Suprapubic skin (tissue), 4 donors: ENCODE measurements at regions not wholly inside any gene's neighbourhood (a gene's known extent, or its start where the extent isn't known, plus 50 kb on each side); places are given as distances from the start of the nearest gene placed in this dataset.
"Not testable (repeated sequence)": the region's sequence is repeated elsewhere in the genome, so short reads cannot be mapped to it uniquely, and the experiment has no call there.

Experiments used
- DNase-seq, 2 donors: peaks; one replicate each; pipeline ENCODE4 v3.0.0-alpha.2; 2019; ENCODE audit warnings: low spot score in 2 of 2
- H3K27ac ChIP-seq: fragments of 200-600 bp; sonication (generic); one replicate; pipeline ENCODE4 v1.5.1; 2019
- H3K27me3 ChIP-seq: fragments of 200-600 bp; sonication (generic); one replicate; pipeline ENCODE4 v1.5.1; 2019
- H3K36me3 ChIP-seq: fragments of 200-600 bp; sonication (generic); one replicate; pipeline ENCODE4 v1.5.1; 2019
- H3K4me1 ChIP-seq: fragments of 200-600 bp; sonication (generic); one replicate; pipeline ENCODE4 v1.5.1; 2019
- H3K4me3 ChIP-seq: fragments of 200-600 bp; sonication (generic); one replicate; pipeline ENCODE4 v1.5.1; 2019; ENCODE audit warnings: mild to moderate bottlenecking
- H3K9me3 ChIP-seq: fragments of 200-600 bp; sonication (generic); one replicate; pipeline ENCODE4 v1.5.1; 2019
- CTCF ChIP-seq, 2 donors: fragments of 200-600 bp in 1 of 2; fragments of 450-650 bp in 1 of 2; sonication (generic) in 1 of 2; IDR thresholded peaks; one replicate each; pipeline ENCODE4 v1.5.1; 2016 to 2019; ENCODE audit warnings: antibody characterized with exemption in 2 of 2, mild to moderate bottlenecking in 1 of 2, moderate library complexity in 1 of 2
- EP300 ChIP-seq: sonication (generic); formaldehyde crosslinking; IDR thresholded peaks from one replicate; pipeline ENCODE4 v1.6.1; 2017; ENCODE audit warnings: antibody characterized with exemption
- POLR2A ChIP-seq, 2 donors: fragments of 450-650 bp; IDR thresholded peaks; one replicate each; pipeline ENCODE4 v1.6.1; 2017; ENCODE audit warnings: antibody characterized with exemption in 2 of 2, mild to moderate bottlenecking in 2 of 2, moderate library complexity in 2 of 2
- POLR2AphosphoS5 ChIP-seq, 3 donors: sonication (generic); formaldehyde crosslinking; IDR thresholded peaks; one replicate each; pipeline ENCODE4 v1.6.1; 2017; ENCODE audit warnings: antibody characterized with exemption in 3 of 3
- WGBS: methylation state at CpG from one replicate; pipeline ENCODE4 v1.1.5; 2018; 5-methylcytosine and 5-hydroxymethylcytosine counted together

DNA sequence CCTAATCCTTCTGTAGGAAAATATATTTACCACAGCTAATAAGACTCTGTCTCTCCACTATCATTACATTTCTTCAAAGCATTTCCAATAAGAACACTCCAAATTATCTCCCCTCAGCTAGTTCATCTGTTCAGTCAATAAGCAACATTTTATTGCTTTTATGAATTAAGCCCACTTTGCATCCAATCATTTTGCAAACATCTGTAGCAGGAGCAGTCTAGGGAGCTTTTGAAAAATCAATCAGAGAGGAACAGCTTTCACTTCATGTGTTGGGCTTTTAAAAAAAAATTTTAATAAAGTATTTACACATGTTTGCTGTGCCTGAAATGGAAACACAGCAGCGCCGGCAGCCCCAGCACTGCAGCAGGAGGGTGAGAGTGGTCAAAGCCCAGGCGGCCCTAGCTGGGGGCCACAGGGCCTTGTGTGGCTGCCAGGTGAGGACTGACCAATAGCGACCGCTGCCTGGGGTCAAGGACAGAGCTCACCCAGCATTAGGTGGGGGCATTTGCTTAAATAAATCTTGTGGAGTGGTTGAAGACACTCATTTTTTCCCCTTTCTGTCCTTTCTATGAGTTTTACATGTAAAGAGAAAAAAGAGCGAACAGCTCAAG lies 250.7 kb downstream of the RNF144A start:
- Histone ChIP-seq H3K4me1 (no peaks in the 10 kb centered on the region), H3K4me3 (no peak overlapping the region), H3K36me3 (no peaks in the 10 kb centered on the region), H3K27me3 (no peaks in the 10 kb centered on the region), H3K9me3 (no peaks in the 10 kb centered on the region), H3K27ac (no peak overlapping the region)
- no peak for DNase-seq
- TF ChIP-seq CTCF (IDR thresholded peaks at IDR 0.05) = no peak
- TF ChIP-seq POLR2A (IDR thresholded peaks at IDR 0.05) = no peak
- TF ChIP-seq POLR2AphosphoS5 (IDR thresholded peaks at IDR 0.05) = no peak
- TF ChIP-seq EP300 = no peak
- 81% methylated on average over 6 of the region's 6 CpGs for WGBS

- DNase-seq = no peak
- H3K4me3 ChIP-seq = no peak overlapping the region
- WGBS = 79% methylated on average over 6 of the region's 6 CpGs
- no peaks in the 10 kb centered on the region for H3K9me3 ChIP-seq
- H3K36me3 ChIP-seq = no peaks in the 10 kb centered on the region
- H3K27me3 ChIP-seq = no peaks in the 10 kb centered on the region
- TF ChIP-seq POLR2A (IDR thresholded peaks at IDR 0.05) = no peak
- no peak for TF ChIP-seq CTCF (IDR thresholded peaks at IDR 0.05)
- TF ChIP-seq POLR2AphosphoS5 (IDR thresholded peaks at IDR 0.05) = no peak
- no peak for TF ChIP-seq EP300
- H3K27ac ChIP-seq = no peak overlapping the region
- H3K4me1 ChIP-seq = no peaks in the 10 kb centered on the region
Observed at GRCh38 chr2:7169593-7169992, 252.4 kb downstream of the RNF144A start.

DNA sequence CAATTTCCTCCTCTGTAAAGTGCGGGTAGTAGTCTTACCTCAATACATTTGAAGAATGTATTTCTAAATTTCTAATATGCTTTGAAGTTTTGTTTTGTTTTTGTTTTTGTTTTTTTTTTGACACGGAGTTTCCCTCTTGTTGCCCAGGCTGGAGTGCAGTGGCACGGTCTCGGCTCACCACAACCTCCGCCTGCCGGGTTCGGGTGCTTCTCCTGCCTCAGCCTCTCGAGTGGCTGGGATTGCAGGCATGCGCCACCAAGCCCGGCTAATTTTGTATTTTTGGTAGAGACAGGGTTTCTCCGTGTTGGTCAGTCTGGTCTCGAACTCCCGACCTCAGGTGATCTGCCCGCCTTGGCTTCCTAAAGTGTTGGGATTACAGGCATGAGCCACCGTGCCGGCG lies 261.8 kb downstream of the RNF144A start:
- H3K4me3 ChIP-seq, DNase-seq, H3K4me1 ChIP-seq, H3K27ac ChIP-seq, H3K9me3 ChIP-seq, H3K36me3 ChIP-seq, H3K27me3 ChIP-seq: not testable (repeated sequence)
- WGBS = 96% methylated on average over 17 of the region's 17 CpGs

DNA sequence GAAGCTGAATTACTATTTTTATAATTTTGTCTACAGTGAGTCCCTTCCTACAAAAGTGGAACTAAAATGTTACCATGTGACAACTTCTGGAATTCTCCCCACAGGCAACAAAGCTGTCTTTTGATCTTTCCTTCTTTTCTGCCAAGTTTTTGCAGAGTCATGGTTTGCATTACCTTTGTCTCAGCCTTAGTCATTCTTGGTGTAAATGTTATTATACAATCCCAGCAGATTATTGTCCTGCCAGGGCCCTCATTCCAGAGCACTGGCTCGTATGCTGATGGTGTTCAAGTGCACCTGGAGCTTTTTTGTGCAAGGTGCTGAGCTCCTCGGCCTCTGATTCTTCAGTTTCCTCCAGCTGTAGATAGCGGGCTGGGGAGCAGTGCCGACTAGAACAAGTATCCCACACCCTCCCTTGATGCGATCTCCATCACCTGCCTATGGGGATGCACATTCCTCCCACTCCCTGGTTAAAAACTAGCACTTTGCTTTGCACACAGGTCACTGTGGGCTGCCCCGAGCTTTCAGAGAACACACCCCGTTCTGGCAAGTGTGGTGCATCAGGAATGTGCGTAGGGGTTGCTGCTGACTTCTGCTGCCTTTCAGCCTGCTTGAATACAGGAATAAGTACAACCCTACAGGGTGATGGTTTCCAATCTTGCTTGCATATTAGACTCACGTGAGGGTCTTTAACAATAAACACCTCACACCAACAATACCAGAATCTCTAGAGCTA lies 263.6 kb downstream of the RNF144A start:
- DNase-seq = no peak
- H3K27ac ChIP-seq = no peak overlapping the region
- no peaks in the 10 kb centered on the region for H3K9me3 ChIP-seq
- TF ChIP-seq POLR2A (IDR thresholded peaks at IDR 0.05) (no peak), CTCF (IDR thresholded peaks at IDR 0.05) (no peak), EP300 (no peak), POLR2AphosphoS5 (IDR thresholded peaks at IDR 0.05) (no peak)
- 28% methylated on average over 9 of the region's 9 CpGs for WGBS
- no peaks in the 10 kb centered on the region for H3K27me3 ChIP-seq
- no peaks in the 10 kb centered on the region for H3K4me1 ChIP-seq
- H3K4me3 ChIP-seq = no peak overlapping the region
- H3K36me3 ChIP-seq = no peaks in the 10 kb centered on the region

DNA sequence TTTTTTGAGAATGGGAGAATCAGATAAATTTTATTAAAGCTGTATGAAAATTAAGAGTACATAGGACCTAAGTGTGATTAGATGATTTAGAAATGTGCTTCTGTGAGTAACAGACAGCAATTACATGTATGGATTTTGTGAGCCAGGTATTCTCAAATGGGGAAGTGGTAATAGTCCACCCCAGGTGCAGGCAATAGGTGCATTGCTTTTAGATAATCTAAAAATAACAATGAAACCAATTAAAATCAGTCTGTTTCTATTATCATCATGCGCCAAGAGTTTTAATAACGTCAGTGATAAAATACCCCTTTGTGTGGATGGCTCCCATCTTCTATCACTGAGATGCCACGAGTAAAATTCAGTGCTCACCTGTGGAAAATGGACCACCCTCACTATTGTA lies 265.3 kb downstream of the RNF144A start:
- 96% methylated on average over 3 of the region's 3 CpGs for WGBS
- Histone ChIP-seq H3K27me3 (no peaks in the 10 kb centered on the region), H3K4me1 (no peaks in the 10 kb centered on the region), H3K27ac (no peak overlapping the region), H3K9me3 (no peaks in the 10 kb centered on the region), H3K36me3 (no peaks in the 10 kb centered on the region), H3K4me3 (no peak overlapping the region)
- no peak for DNase-seq
- TF ChIP-seq CTCF (IDR thresholded peaks at IDR 0.05) (no peak), EP300 (no peak), POLR2AphosphoS5 (IDR thresholded peaks at IDR 0.05) (no peak), POLR2A (IDR thresholded peaks at IDR 0.05) (no peak)
